ENCODE measurements at regions not wholly inside any gene's neighbourhood (a gene's known extent, or its start where the extent isn't known, plus 50 kb on each side); places are given as distances from the start of the nearest gene placed in this dataset.

- no peak for TF ChIP-seq CTCF (IDR thresholded peaks at IDR 0.05; ENCODE audit: poor library complexity, severe bottlenecking)
- TF ChIP-seq TAF1 (IDR thresholded peaks at IDR 0.05; ENCODE audit: low read depth) = no peak
- no peak for TF ChIP-seq POLR2AphosphoS5 (IDR thresholded peaks at IDR 0.05)
- no peak for TF ChIP-seq EP300 (conservative IDR thresholded peaks at IDR 0.05; ENCODE audit: poor library complexity, severe bottlenecking)
These were observed 365.9 kb downstream of the INHBA start for GRCh38 chr7:41336981-41337380.

Data from neural cell (in vitro differentiated cells).